Keratinocyte (primary cell): ENCODE measurements at regions not wholly inside any gene's neighbourhood (a gene's known extent, or its start where the extent isn't known, plus 50 kb on each side); places are given as distances from the start of the nearest gene placed in this dataset.

Source experiments
- DNase-seq: peaks from one replicate; pipeline ENCODE4 v3.0.0-alpha.2; 2011; ENCODE audit warnings: low read depth, missing footprints, low spot score
- FAIRE-seq: peaks from 2 replicates; lab custom pipeline; 2011; peaks lifted over from hg19 to GRCh38; lab: Jason Lieb, UNC
- H2AFZ ChIP-seq: 2 replicates; pipeline ENCODE4 v1.6.0; 2012; ENCODE audit warnings: low read length, control low read depth, inconsistent platforms; ENCODE audit not compliant: control insufficient read depth
- H3K27ac ChIP-seq: 2 replicates; pipeline ENCODE4 v1.5.1; 2011; ENCODE audit warnings: low read length; ENCODE audit not compliant: control insufficient read depth, insufficient read depth
- H3K27me3 ChIP-seq: 3 replicates; pipeline ENCODE4 v1.6.0; 2011; ENCODE audit warnings: low read length; ENCODE audit not compliant: control insufficient read depth, insufficient read depth; ENCODE audit errors: extremely low read depth
- H3K36me3 ChIP-seq, 2 experiments: 2 replicates in 1 of 2; 3 replicates in 1 of 2; pipeline ENCODE4 v1.5.1; 2011; ENCODE audit warnings: low read length in 2 of 2, mild to moderate bottlenecking in 1 of 2; ENCODE audit not compliant: control insufficient read depth in 2 of 2, insufficient read depth in 2 of 2; ENCODE audit errors: extremely low read depth in 1 of 2
- H3K4me1 ChIP-seq: 3 replicates; pipeline ENCODE4 v1.5.1; 2011; ENCODE audit warnings: low read length; ENCODE audit not compliant: control insufficient read depth, insufficient read depth; ENCODE audit errors: extremely low read depth
- H3K4me2 ChIP-seq: 3 replicates; pipeline ENCODE4 v1.6.0; 2011; ENCODE audit warnings: low read depth, low read length; ENCODE audit not compliant: control insufficient read depth, insufficient read depth; ENCODE audit errors: extremely low read depth
- H3K4me3 ChIP-seq, 3 experiments: fragments of 200-600 bp in 1 of 3; sonication (generic) in 1 of 3; 2 replicates in 2 of 3; 3 replicates in 1 of 3; pipeline ENCODE4 v1.5.1; 2011 to 2016; ENCODE audit warnings: low read length in 3 of 3, mild to moderate bottlenecking in 3 of 3, control low read depth in 2 of 3, inconsistent platforms in 1 of 3, low read depth in 1 of 3, mixed read lengths in 1 of 3, mixed run types in 1 of 3, moderate library complexity in 1 of 3; ENCODE audit not compliant: control insufficient read depth in 2 of 3, insufficient read depth in 2 of 3; ENCODE audit errors: extremely low read depth in 1 of 3
- H3K79me2 ChIP-seq: 2 replicates; pipeline ENCODE4 v1.6.0; 2012; ENCODE audit warnings: low read length; ENCODE audit not compliant: control insufficient read depth, insufficient read depth
- H3K9ac ChIP-seq: 3 replicates; pipeline ENCODE4 v1.6.0; 2011; ENCODE audit warnings: low read length; ENCODE audit not compliant: control insufficient read depth, insufficient read depth; ENCODE audit errors: extremely low read depth
- H3K9me1 ChIP-seq: 3 replicates; pipeline ENCODE4 v1.6.0; 2011; ENCODE audit warnings: low read length; ENCODE audit not compliant: control insufficient read depth, insufficient read depth; ENCODE audit errors: extremely low read depth
- H3K9me3 ChIP-seq: 2 replicates; pipeline ENCODE4 v1.5.1; 2012; ENCODE audit warnings: low read depth, low read length; ENCODE audit not compliant: control insufficient read depth
- H4K20me1 ChIP-seq: 3 replicates; pipeline ENCODE4 v1.6.0; 2011; ENCODE audit warnings: low read length; ENCODE audit not compliant: control insufficient read depth, insufficient read depth; ENCODE audit errors: extremely low read depth
- EZH2 ChIP-seq: IDR thresholded peaks from one replicate; pipeline ENCODE4 v1.6.1; 2012; ENCODE audit warnings: inconsistent platforms, mild to moderate bottlenecking, low read length, moderate library complexity
- dilution Hi-C: fragments of 300-500 bp; cut with MboI; formaldehyde crosslinking; loops from one replicate; pipeline ENCODE4 v1.7.0; 2020; ENCODE audit warnings: low sequenced_read_pairs; ENCODE audit not compliant: extremely low pct_ligation_motif_present
- TF ChIP-seq, protein P1 (sequence below), 3 experiments: IDR thresholded peaks in 1 of 3; conservative IDR thresholded peaks in 1 of 3; optimal IDR thresholded peaks in 1 of 3; 2 replicates in 2 of 3; 3 replicates in 1 of 3; pipeline versions ENCODE3 to v1.5.1; 2011; ENCODE audit warnings: low read length in 3 of 3, mild to moderate bottlenecking in 3 of 3, moderate library complexity in 2 of 3, control low read depth in 1 of 3, inconsistent platforms in 1 of 3; ENCODE audit not compliant: insufficient read depth in 2 of 3; ENCODE audit errors: extremely low read depth in 1 of 3

DNA sequence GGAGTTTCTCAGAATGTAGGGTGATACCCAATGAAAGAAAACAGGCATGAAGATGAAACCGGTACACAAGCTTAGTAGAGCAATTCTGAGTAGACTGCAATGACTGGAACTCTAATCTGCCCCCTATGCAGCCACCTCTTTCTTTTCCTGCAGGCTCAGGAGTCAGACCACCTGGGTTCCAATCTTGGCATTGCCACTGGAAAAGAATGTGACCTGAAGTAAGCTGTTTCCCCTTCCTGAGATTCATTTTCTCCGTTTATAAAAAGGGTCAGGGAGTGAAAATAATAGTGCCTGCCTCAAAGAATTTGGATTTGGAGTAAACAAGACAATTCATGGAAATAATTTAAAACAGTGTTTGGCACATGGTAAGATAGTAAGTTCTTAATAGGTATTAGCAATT lies 1464.0 kb downstream of the PCDH7 start:
- Histone ChIP-seq H3K9me3 (no peaks in the 10 kb centered on the region), H4K20me1 (no peaks in the 10 kb centered on the region), H3K27ac (no peak overlapping the region), H2AFZ (no peak overlapping the region), H3K4me1 (no peaks in the 10 kb centered on the region), H3K9ac (no peak overlapping the region), H3K4me3 (no peak overlapping the region), H3K79me2 (no peaks in the 10 kb centered on the region), H3K27me3 (no peaks in the 10 kb centered on the region), H3K4me2 (no peak overlapping the region), H3K9me1 (no peaks in the 10 kb centered on the region), H3K36me3 (no peaks in the 10 kb centered on the region)
- DNase-seq (no peak), FAIRE-seq (no peak)
- dilution Hi-C loops = no loop called here
- no peak for TF ChIP-seq EZH2
- TF ChIP-seq, protein P1, sequence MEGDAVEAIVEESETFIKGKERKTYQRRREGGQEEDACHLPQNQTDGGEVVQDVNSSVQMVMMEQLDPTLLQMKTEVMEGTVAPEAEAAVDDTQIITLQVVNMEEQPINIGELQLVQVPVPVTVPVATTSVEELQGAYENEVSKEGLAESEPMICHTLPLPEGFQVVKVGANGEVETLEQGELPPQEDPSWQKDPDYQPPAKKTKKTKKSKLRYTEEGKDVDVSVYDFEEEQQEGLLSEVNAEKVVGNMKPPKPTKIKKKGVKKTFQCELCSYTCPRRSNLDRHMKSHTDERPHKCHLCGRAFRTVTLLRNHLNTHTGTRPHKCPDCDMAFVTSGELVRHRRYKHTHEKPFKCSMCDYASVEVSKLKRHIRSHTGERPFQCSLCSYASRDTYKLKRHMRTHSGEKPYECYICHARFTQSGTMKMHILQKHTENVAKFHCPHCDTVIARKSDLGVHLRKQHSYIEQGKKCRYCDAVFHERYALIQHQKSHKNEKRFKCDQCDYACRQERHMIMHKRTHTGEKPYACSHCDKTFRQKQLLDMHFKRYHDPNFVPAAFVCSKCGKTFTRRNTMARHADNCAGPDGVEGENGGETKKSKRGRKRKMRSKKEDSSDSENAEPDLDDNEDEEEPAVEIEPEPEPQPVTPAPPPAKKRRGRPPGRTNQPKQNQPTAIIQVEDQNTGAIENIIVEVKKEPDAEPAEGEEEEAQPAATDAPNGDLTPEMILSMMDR (optimal IDR thresholded peaks at IDR 0.05 in 1 of 3, IDR thresholded peaks at IDR 0.05 in 1 of 3, conservative IDR thresholded peaks at IDR 0.05 in 1 of 3; ENCODE audit: extremely low read depth in 1 of 3, insufficient read depth in 2 of 3, low read length in 3 of 3) = no peak

DNA sequence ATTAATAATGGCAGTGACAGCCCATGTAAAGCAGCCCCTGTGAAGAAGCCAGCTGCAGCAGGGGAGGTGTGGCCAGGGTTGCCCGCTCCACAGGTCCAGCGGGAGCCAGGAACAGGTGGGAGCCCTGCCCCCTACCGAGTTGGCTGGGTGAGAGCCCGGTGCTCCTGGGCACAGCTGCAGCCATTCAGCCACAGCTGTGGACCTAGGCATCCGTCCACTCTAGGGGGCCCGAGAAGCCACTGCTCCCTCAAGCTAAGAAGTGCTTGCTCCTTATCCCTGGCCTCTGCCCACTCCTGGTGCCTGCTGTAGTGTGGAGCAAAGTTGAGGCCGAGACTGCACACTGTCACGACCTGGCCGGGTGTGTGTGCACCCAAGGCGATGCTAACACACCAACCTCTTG lies 1469.0 kb downstream of the PCDH7 start:
- dilution Hi-C loops = no loop called here
- Histone ChIP-seq H3K27me3 (no peaks in the 10 kb centered on the region), H3K4me2 (no peak overlapping the region)

More for the DNA sequence above, 1469.0 kb downstream of the PCDH7 start:
- FAIRE-seq (no peak), DNase-seq (no peak)
- Histone ChIP-seq H4K20me1 (no peaks in the 10 kb centered on the region), H3K27ac (no peak overlapping the region), H2AFZ (no peak overlapping the region), H3K4me3 (no peak overlapping the region), H3K4me1 (no peaks in the 10 kb centered on the region), H3K79me2 (no peaks in the 10 kb centered on the region), H3K9me1 (no peaks in the 10 kb centered on the region), H3K36me3 (no peaks in the 10 kb centered on the region), H3K9me3 (no peaks in the 10 kb centered on the region), H3K9ac (no peak overlapping the region)
- TF ChIP-seq, protein P1 (optimal IDR thresholded peaks at IDR 0.05 in 1 of 3, IDR thresholded peaks at IDR 0.05 in 1 of 3, conservative IDR thresholded peaks at IDR 0.05 in 1 of 3; ENCODE audit: extremely low read depth in 1 of 3, insufficient read depth in 2 of 3, low read length in 3 of 3) = no peak
- TF ChIP-seq EZH2 = no peak
